K562 (cell line): ENCODE measurements at regions not wholly inside any gene's neighbourhood (a gene's known extent, or its start where the extent isn't known, plus 50 kb on each side); places are given as distances from the start of the nearest gene placed in this dataset.

ENCODE experiments used
- BRCA1 ChIP-seq, 2 experiments: fragments of 450-650 bp in 1 of 2; sonication (generic) in 1 of 2; formaldehyde crosslinking in 1 of 2; IDR thresholded peaks; 2 replicates each; pipeline versions ENCODE4 v1.5.0 to v1.6.1; 2017 to 2020; ENCODE audit warnings: mild to moderate bottlenecking in 1 of 2, missing genetic modification reagents in 1 of 2
- CHCHD3 ChIP-seq: fragments of 250-450 bp; sonication (Bioruptor Pico); IDR thresholded peaks from 2 replicates; pipeline ENCODE4 v2.1.2; 2022; ENCODE audit warnings: mild to moderate bottlenecking
- DEAF1 ChIP-seq: fragments of 450-650 bp; formaldehyde crosslinking; IDR thresholded peaks from 2 replicates; pipeline ENCODE4 v1.4.0; 2020; ENCODE audit warnings: mild to moderate bottlenecking, moderate library complexity
- GATAD2A ChIP-seq: fragments of 450-650 bp; IDR thresholded peaks from 2 replicates; pipeline ENCODE4 v1.6.1; 2017
- HNRNPH1 ChIP-seq: fragments of 200-400 bp; formaldehyde crosslinking; optimal IDR thresholded peaks from 2 replicates; pipeline ENCODE3; 2017; ENCODE audit warnings: low read depth, mild to moderate bottlenecking, low read length, moderate library complexity
- NFIC ChIP-seq: fragments of 450-650 bp; IDR thresholded peaks from 2 replicates; pipeline ENCODE4 v1.6.1; 2017; ENCODE audit warnings: mild to moderate bottlenecking, inconsistent platforms
- PHF8 ChIP-seq: fragments of 200-600 bp; sonication (generic); IDR thresholded peaks from 2 replicates; pipeline ENCODE4 v1.6.1; 2012; ENCODE audit warnings: mixed run types, mild to moderate bottlenecking, inconsistent platforms, low read length, moderate library complexity, borderline replicate concordance
- STAG1 ChIP-seq: sonication (generic); formaldehyde crosslinking; IDR thresholded peaks from 2 replicates; pipeline ENCODE4 v1.5.0; 2020; ENCODE audit warnings: missing genetic modification reagents, borderline replicate concordance
- STAT5A ChIP-seq: IDR thresholded peaks from 2 replicates; pipeline ENCODE4 v1.6.1; 2012; ENCODE audit warnings: low read length, inconsistent platforms, borderline replicate concordance
- THRAP3 ChIP-seq: fragments of 450-650 bp; IDR thresholded peaks from 2 replicates; pipeline ENCODE4 v1.6.1; 2016; ENCODE audit warnings: mild to moderate bottlenecking, inconsistent platforms, borderline replicate concordance
- TRIM24 ChIP-seq, 2 experiments: fragments of 450-650 bp; IDR thresholded peaks; 2 replicates each; pipeline ENCODE4 v1.6.1; 2016
- ZNF184 ChIP-seq: sonication (generic); formaldehyde crosslinking; IDR thresholded peaks from 2 replicates; pipeline ENCODE4 v1.5.0; 2020; ENCODE audit warnings: missing genetic modification reagents
- ZNF274 ChIP-seq: IDR thresholded peaks from 2 replicates; pipeline ENCODE4 v1.6.1; 2011; ENCODE audit warnings: low read depth, mild to moderate bottlenecking, low read length, moderate library complexity, borderline replicate concordance
- ZNF3 ChIP-seq: fragments of 250-450 bp; sonication (Bioruptor Pico); IDR thresholded peaks from 2 replicates; pipeline ENCODE4 v1.5.0; 2021; ENCODE audit warnings: mild to moderate bottlenecking, moderate library complexity
- TF ChIP-seq, protein P1 (sequence below), 2 experiments: fragments of 250-450 bp in 1 of 2; fragments of 450-650 bp in 1 of 2; sonication (Bioruptor Pico) in 1 of 2; IDR thresholded peaks; 2 replicates each; pipeline versions ENCODE4 v1.6.1 to v1.8.0; 2016 to 2021; ENCODE audit warnings: mild to moderate bottlenecking in 2 of 2, moderate library complexity in 2 of 2, missing compliant biosample characterization in 1 of 2, missing genetic modification characterization in 1 of 2
- TF ChIP-seq, protein P2 (sequence below): fragments of 200-800 bp; sonication (Bioruptor generic); IDR thresholded peaks from 2 replicates; pipeline ENCODE4 v1.6.1; 2017; ENCODE audit warnings: missing genetic modification characterization, missing compliant biosample characterization

GRCh38 chr13:80524447-80525215, 183.7 kb upstream of the SPRY2 start (continued):
- TF ChIP-seq STAT5A (no peak), CHCHD3 (CRISPR knock-in tag) (no peak), GATAD2A (no peak), BRCA1 (IDR thresholded peaks at IDR 0.05) (no peak), BRCA1 (CRISPR knock-in tag; IDR thresholded peaks at IDR 0.05) (no peak), THRAP3 (no peak), ZNF184 (CRISPR knock-in tag) (no peak), PHF8 (0 out of 2 replicates have a peak, but pooled peaks have one; percentile 9), HNRNPH1 (no peak), TRIM24 (IDR thresholded peaks at IDR 0.05) (no peak), STAG1 (CRISPR knock-in tag) (no peak), NFIC (peak; percentile 63), ZNF3 (CRISPR knock-in tag) (no peak), ZNF274 (no peak), DEAF1 (CRISPR knock-in tag) (no peak)
- TF ChIP-seq, protein P1, sequence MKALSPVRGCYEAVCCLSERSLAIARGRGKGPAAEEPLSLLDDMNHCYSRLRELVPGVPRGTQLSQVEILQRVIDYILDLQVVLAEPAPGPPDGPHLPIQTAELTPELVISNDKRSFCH (CRISPR knock-in tag; IDR thresholded peaks at IDR 0.05), result no peak
- TF ChIP-seq, protein P1 (tag; IDR thresholded peaks at IDR 0.05), result no peak
- TF ChIP-seq, protein P2, sequence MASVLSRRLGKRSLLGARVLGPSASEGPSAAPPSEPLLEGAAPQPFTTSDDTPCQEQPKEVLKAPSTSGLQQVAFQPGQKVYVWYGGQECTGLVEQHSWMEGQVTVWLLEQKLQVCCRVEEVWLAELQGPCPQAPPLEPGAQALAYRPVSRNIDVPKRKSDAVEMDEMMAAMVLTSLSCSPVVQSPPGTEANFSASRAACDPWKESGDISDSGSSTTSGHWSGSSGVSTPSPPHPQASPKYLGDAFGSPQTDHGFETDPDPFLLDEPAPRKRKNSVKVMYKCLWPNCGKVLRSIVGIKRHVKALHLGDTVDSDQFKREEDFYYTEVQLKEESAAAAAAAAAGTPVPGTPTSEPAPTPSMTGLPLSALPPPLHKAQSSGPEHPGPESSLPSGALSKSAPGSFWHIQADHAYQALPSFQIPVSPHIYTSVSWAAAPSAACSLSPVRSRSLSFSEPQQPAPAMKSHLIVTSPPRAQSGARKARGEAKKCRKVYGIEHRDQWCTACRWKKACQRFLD (CRISPR knock-in tag), result no peak
